ENCODE measurements at regions not wholly inside any gene's neighbourhood (a gene's known extent, or its start where the extent isn't known, plus 50 kb on each side); places are given as distances from the start of the nearest gene placed in this dataset.

- Histone ChIP-seq H3K4me1 (no peaks in the 10 kb centered on the region), H3K9me3 (no peaks in the 10 kb centered on the region), H3K4me3 (no peak overlapping the region), H3K27ac (no peak overlapping the region), H3K36me3 (no peaks in the 10 kb centered on the region), H3K27me3 (ENCODE audit: low read depth) (no peaks in the 10 kb centered on the region)
- intact Hi-C loops (cut with DNase I), result no loop called here
- DNase-seq (no peak), ATAC-seq (no peak)
- TF ChIP-seq CTCF (IDR thresholded peaks at IDR 0.05), result no peak
Observed at GRCh38 chr15:97009031-97009431, 678.5 kb downstream of the NR2F2 start.

GRCh38 chr15:97012986-97013385, 682.5 kb downstream of the NR2F2 start:
- DNase-seq, result no peak
- Histone ChIP-seq H3K9me3 (no peaks in the 10 kb centered on the region), H3K27ac (no peak overlapping the region), H3K27me3 (ENCODE audit: low read depth) (no peaks in the 10 kb centered on the region), H3K4me3 (no peak overlapping the region), H3K4me1 (no peaks in the 10 kb centered on the region), H3K36me3 (no peaks in the 10 kb centered on the region)
- no peak for TF ChIP-seq CTCF (IDR thresholded peaks at IDR 0.05)
- intact Hi-C loops (cut with DNase I), result no loop called here
- ATAC-seq, result no peak

GRCh38 chr15:97013491-97013890, 683.0 kb downstream of the NR2F2 start:
- DNase-seq, result no peak
- no peak for TF ChIP-seq CTCF (IDR thresholded peaks at IDR 0.05)
- intact Hi-C loops (cut with DNase I), result no loop called here
- H3K36me3 ChIP-seq, result no peaks in the 10 kb centered on the region
- H3K9me3 ChIP-seq, result no peaks in the 10 kb centered on the region
- no peak overlapping the region for H3K27ac ChIP-seq
- H3K4me3 ChIP-seq, result no peak overlapping the region
- ATAC-seq, result no peak
- no peaks in the 10 kb centered on the region for H3K4me1 ChIP-seq
- no peaks in the 10 kb centered on the region for H3K27me3 ChIP-seq (ENCODE audit: low read depth)

- intact Hi-C loops (cut with DNase I), result no loop called here
- no peaks in the 10 kb centered on the region for H3K9me3 ChIP-seq
- no peak for TF ChIP-seq CTCF (IDR thresholded peaks at IDR 0.05)
- no peak for ATAC-seq
- H3K27me3 ChIP-seq (ENCODE audit: low read depth), result no peaks in the 10 kb centered on the region
- no peaks in the 10 kb centered on the region for H3K36me3 ChIP-seq
- no peak overlapping the region for H3K27ac ChIP-seq
- no peaks in the 10 kb centered on the region for H3K4me1 ChIP-seq
- no peak overlapping the region for H3K4me3 ChIP-seq
- no peak for DNase-seq
Observed at GRCh38 chr15:97014001-97014400, 683.5 kb downstream of the NR2F2 start.

GRCh38 chr15:97023488-97023844, 693.0 kb downstream of the NR2F2 start:
- ATAC-seq, result no peak
- H3K4me1 ChIP-seq, result no peaks in the 10 kb centered on the region
- no peak for DNase-seq
- no peak overlapping the region for H3K4me3 ChIP-seq
- no peaks in the 10 kb centered on the region for H3K9me3 ChIP-seq
- no peaks in the 10 kb centered on the region for H3K27me3 ChIP-seq (ENCODE audit: low read depth)
- intact Hi-C loops (cut with DNase I), result no loop called here
- H3K36me3 ChIP-seq, result no peaks in the 10 kb centered on the region
- H3K27ac ChIP-seq, result no peak overlapping the region
- no peak for TF ChIP-seq CTCF (IDR thresholded peaks at IDR 0.05)

GRCh38 chr15:97026781-97027180, 696.3 kb downstream of the NR2F2 start:
- no peaks in the 10 kb centered on the region for H3K36me3 ChIP-seq
- no peaks in the 10 kb centered on the region for H3K4me1 ChIP-seq
- no peak overlapping the region for H3K27ac ChIP-seq
- peaks cover 10% of the 10 kb centered on the region for H3K9me3 ChIP-seq
- H3K4me3 ChIP-seq, result no peak overlapping the region
- no peaks in the 10 kb centered on the region for H3K27me3 ChIP-seq (ENCODE audit: low read depth)
- intact Hi-C loops (cut with DNase I), result no loop called here
- no peak for TF ChIP-seq CTCF (IDR thresholded peaks at IDR 0.05)
- DNase-seq (no peak), ATAC-seq (no peak)
